ENCODE measurements at regions not wholly inside any gene's neighbourhood (a gene's known extent, or its start where the extent isn't known, plus 50 kb on each side); places are given as distances from the start of the nearest gene placed in this dataset.

DNA sequence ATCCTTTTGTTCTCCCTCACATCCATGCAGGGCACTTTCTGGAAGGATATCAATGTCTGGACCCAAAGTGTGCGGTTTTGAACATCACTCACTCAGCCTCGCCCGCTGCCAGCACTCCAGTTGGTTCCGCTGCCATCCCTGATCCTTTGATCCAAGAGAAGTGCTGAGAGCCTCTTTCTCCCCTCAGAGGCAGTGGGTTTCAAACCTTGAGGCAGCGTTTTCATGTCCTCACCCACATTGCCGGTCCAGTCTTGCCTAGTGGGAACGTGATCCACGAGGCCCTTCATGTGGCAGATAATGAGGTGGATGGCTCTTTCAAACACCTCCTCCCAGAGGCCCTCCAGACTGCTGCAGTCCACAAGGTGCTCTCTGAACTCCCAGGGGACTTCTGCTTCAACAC lies 122.2 kb downstream of the ACTL8 start:
- DNase-seq (ENCODE audit: low spot score), result no peak

GRCh38 chr1:17877896-17878295 lies 122.8 kb downstream of the ACTL8 start:
- peak; percentile 40 for DNase-seq (ENCODE audit: low spot score)

DNA sequence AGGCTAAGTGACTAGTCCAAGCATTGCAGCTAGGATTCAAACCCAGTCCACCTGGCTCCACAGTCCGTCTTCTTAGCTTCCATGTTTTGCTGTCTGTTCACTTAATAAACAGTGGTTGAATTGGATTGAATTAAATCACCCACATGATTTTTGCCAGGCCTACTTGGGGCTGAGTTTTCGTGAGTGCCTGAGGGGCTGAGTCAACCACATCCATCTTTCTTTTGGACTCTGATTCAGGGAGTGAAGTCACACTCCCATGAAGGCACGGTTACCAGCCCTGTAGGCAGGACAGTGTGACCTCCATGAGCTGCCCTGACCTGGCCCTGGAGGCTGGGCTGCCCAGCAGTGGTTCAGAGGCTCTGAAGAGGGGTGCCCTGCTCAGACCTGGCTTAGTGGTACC lies 123.7 kb downstream of the ACTL8 start:
- DNase-seq (ENCODE audit: low spot score), result peak; percentile 94

GRCh38 chr1:17880449-17880848 lies 125.3 kb downstream of the ACTL8 start:
- no peak for DNase-seq (ENCODE audit: low spot score)

GRCh38 chr1:17881761-17882160 lies 126.6 kb downstream of the ACTL8 start:
- DNase-seq (ENCODE audit: low spot score), result no peak

DNA sequence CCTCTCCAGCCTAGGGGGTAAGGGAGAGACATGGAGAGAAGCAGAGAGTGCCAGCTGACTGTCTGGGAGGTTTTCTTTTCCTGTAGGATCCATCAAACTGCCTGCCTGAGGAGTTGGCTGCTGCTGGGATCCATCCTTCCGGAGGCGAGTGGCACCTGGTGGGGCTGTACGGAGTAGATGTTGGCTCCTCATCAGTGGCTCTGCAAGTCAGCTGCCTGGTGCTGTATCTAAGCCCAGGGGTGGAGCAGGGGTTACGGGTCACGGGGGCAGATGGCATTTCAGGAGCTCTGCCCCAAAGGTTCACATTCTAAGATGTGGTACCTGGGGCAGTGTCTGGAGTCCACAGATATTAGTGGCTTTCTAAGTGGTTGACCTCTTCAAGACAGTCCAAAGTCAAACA lies 128.0 kb downstream of the ACTL8 start:
- DNase-seq (ENCODE audit: low spot score), result no peak

- DNase-seq (ENCODE audit: low spot score), result no peak
Measured at GRCh38 chr1:17883662-17884395, 128.7 kb downstream of the ACTL8 start.

DNA sequence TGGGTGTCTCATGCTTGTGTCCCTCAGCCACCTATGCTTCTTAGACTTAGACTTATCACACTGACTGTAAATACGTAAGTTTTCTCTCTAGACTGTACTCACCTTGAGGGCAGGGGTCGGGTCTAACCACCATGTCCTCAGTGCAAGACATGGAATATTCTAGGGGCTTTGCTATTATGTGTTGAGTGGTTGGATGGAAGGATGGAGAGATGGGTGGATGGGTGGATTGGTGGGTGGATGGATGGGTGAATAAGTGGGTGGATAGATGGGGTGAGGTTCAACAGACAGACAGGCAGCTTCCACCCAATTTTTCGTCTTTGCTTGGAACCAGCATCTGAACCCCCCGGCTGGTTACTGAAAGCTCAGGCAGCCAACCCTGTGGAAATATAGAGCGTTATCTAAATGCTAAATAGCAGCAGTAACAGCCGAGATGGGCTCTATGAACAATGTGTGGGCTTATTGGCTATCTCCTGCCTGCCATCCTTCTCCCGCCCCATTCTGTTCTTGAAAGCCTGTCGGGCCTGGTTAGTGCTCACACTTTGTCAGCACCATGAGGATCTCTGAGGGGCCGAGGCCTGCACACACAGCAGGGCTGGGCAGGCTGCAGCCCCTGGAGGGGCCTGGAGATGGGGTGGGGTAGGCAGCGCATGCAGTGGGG lies 130.7 kb downstream of the ACTL8 start:
- DNase-seq (ENCODE audit: low spot score), result no peak

GRCh38 chr1:17886386-17886785 lies 131.3 kb downstream of the ACTL8 start:
- no peak for DNase-seq (ENCODE audit: low spot score)

DNA sequence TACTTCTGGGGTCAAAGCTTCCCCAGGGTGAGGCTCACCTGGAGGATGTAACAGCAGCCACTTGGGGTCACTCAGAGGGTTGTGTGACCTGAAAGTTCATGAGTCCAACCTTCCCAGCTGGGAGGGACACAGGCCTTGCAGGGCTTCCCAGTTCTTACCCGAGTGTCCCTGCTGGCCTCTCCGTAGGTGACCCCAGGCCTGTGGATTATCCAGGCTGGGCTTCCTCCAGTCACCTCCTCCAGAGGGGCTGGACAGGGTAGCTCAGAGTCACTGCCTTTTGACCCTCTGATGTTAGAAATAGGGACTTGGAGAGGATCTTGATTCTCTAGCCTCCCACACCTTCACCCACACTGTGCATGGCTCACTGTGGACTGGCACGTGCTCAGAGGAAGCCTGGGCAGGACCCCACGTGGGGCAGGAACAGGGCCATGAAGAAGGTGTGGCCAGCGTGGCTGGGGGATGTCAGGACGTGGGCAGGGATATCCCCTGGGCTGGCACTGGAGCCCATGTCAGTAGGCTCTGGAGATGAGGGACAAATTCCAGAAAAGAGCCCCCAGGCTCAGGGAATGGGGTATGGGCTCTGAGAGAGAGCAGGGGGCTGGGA lies 131.8 kb downstream of the ACTL8 start:
- no peak for DNase-seq (ENCODE audit: low spot score)

- no peak for DNase-seq (ENCODE audit: low spot score)
Measured at GRCh38 chr1:17887661-17888371, 132.7 kb downstream of the ACTL8 start.

DNA sequence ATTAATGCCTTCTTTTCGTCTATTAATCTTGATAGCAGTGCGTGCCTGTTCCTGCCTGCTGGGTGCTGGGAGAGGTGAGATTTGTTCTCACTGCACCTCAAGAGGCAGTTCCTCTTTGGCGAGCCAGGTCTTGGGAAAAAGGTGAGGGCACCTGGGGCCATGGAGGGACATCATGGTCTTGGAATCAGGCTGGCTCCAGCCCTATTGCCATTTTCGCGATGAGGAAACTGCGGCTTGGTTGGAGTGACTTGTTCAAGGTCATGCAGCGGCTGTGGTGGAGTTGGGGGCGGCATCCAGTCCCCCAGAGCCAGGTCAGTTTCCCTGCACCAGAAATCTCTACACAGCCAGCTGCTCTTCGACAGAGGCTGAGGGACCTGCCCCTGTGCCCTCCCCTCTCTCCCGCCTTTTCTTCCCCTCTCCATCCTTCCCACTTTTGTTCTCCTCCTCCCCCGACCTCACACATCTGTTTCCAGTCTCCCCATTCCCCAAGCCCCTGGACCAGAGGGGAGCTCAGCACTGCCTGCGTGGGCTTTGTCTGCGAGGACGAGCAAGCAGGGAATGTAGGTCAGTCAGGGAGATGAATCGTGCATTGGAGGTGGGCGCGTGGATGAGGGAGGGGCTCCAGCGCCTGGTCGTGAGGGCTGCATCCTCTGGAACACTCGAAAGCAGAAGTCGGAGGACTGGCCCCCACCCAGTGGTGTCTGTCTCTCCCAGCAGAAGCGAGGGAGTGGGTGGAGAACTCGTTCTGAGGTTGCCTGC lies 135.1 kb downstream of the ACTL8 start:
- no peak for DNase-seq (ENCODE audit: low spot score)

DNA sequence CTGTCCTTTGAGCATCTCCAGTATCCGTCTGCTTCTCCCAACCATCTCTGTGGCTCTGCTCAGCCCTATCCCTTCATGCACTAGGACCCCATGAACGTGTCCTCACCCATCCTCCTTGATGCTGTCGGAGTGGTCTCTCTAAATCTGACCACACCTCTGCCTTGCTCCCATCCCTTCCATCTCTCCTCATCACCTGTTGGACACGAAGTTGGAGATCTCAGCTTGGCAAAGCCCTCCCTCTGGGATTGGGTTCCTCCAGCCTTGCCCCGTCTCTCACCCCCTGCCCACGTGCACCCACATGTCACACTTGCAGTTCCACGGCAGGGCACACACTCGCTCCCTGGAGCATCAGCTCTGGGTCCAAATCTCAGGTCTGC lies 135.7 kb downstream of the ACTL8 start:
- DNase-seq (ENCODE audit: low spot score), result no peak

GRCh38 chr1:17891205-17892110 lies 136.3 kb downstream of the ACTL8 start:
- DNase-seq (ENCODE audit: low spot score), result no peak

- DNase-seq (ENCODE audit: low spot score), result no peak
Measured at GRCh38 chr1:17892225-17892624, 137.1 kb downstream of the ACTL8 start.

GRCh38 chr1:17892851-17893250 lies 137.7 kb downstream of the ACTL8 start:
- DNase-seq (ENCODE audit: low spot score), result no peak

GRCh38 chr1:17893891-17894631 lies 138.9 kb downstream of the ACTL8 start:
- no peak for DNase-seq (ENCODE audit: low spot score)

- no peak for DNase-seq (ENCODE audit: low spot score)
Measured at GRCh38 chr1:17895401-17895800, 140.3 kb downstream of the ACTL8 start.

GRCh38 chr1:17895986-17896385 lies 140.9 kb downstream of the ACTL8 start:
- no peak for DNase-seq (ENCODE audit: low spot score)

DNA sequence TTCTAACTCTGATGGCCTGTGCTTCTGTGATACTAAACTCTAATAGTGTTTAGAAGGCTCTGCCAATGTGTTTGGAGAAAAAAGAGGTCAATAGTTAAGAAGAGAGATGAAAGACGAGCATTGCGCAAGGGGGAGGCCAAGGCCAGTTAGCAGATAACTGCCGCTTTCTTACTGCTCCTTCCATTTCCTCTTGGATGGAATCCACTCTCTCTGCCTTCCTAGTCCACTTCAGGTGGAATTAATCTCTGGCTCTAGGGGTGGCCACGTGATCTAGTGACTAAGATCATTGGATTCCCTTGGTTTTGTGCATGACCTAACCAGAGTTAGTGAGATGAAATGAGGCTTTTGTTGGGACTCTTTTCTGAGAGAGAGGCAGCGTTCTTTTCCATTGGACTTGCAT lies 148.3 kb downstream of the ACTL8 start:
- peak; percentile 17 for DNase-seq (ENCODE audit: low spot score)
